Cerebellar cortex (tissue), 1 donor: ENCODE measurements at regions not wholly inside any gene's neighbourhood (a gene's known extent, or its start where the extent isn't known, plus 50 kb on each side); places are given as distances from the start of the nearest gene placed in this dataset.
"Not testable (repeated sequence)": the region's sequence is repeated elsewhere in the genome, so short reads cannot be mapped to it uniquely, and the experiment has no call there.

Source experiments
- DNase-seq: peaks from one replicate; pipeline ENCODE4 v3.0.0-alpha.2; 2015; ENCODE audit warnings: low spot score

DNA sequence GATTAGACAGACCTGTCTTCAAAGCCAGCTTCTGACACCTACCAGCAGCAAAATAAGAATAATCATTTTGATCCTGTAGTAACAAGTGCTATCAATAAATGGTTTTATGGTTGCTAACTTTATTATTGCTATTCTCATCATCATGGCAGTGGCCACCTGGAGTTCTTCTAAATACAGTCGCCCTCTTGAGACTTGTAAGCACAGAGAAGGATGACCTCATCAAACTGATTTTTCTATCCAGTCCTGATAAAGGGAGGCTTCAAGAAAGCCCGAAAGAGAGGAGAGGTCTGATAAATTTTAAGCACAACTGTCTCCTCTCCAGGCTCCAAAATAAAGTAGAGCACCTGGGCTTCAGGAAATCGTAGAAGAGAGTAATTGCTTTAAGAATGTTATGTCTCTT lies 286.4 kb downstream of the USP46 start:
- no peak for DNase-seq

DNA sequence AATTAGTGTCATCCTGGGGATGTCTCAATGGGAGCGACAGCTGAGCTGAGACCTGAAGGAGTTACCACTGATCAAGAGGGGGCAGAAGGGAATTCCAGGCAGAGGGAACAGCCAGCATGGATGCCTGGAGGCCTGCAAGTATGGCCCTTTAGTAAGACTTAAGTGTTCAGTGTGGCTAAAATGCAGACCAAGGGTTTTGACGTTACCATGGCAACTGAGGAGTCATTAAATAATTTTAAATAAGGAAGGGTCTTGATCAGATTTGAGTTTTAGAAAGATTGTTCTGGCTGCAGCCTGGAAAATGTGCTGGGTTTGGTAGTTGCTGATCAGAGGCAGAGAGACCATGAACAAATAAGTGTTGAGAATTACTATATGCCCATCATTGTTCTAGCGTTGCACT lies 285.5 kb downstream of the USP46 start:
- no peak for DNase-seq

DNA sequence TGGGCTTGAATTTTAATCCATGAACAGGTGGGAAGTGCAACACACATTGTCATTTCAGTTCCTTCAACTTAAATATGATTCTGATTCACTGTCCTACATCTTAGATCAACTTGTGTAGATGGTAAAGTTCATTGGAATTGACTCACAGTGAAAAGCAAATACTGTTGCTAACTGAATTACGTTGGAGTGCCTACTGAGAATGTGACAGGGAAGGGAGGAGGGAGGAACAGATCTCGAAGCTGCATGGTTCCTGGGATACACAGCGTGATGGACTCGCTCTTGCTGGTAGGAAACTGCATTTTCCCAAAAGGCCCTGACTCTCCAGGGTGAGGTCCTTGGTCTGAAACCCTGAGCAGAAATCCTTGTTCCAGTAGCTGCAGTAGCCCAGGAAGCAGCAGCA lies 284.2 kb downstream of the USP46 start:
- DNase-seq: peak; percentile 4

DNA sequence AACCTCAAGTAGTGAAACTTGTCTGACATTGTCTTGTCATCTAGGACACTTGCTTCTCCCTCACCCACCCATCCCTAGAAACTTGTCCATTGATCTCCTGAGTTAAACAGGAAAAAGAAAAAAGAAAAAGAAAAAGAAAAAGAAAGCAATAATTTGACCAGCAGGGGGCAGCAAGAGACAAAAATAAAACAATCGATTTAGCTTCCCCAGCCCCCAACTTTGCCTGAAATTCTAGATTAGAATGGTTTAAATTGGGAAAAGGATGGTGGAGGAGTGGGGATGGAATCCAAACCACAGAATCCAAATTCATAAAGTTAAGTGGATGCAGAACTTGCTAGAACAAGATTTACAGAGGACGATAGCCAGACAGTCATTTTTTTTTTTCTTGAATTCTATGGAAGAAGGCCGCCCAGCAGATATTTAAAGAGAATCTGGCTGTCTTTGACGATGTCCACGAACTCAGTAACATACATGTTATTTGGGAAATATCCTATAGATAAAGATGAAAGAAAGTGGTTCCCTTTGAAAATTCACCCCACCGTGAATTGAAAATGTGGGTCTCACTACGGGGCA lies 282.9 kb downstream of the USP46 start:
- DNase-seq: peak; percentile 70

DNA sequence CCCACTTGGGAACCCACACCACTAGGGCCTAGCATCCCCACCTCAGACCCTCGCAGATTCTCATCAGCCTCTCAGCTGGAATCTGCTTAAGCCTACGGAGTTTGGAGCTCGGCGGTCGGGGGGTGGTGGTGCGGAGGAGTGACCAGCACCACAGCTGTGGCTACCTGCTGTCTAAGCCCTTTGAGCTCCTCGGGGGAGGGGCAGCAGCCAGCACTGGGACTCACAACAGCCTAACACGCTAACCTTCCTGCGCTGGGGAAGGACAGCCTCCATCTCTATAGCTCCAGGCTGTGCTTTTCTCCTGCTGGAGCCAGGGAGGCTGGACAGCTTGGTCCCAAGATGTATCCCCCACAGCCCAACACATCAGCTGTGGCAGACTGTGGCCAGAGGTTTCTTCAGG lies 281.5 kb downstream of the USP46 start:
- DNase-seq: no peak

DNA sequence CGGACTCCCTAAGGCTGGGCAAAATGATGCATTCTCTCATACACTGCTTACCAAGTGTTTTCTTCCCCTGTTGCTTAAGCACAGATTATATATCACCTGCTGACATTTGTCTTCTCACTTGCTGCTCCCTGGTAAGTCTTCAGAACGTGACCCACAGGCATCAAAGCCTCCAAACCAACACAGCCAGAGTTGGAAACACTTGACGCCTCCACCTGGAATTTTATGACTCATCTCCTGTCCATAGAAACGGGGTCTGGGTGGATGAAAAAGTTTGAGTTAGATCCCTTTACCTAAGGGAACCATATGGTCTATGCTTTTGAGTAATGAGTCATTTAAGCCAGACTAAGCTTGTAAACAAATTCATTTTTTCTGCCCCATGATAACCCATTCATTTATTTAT lies 251.6 kb downstream of the USP46 start:
- DNase-seq: no peak

DNA sequence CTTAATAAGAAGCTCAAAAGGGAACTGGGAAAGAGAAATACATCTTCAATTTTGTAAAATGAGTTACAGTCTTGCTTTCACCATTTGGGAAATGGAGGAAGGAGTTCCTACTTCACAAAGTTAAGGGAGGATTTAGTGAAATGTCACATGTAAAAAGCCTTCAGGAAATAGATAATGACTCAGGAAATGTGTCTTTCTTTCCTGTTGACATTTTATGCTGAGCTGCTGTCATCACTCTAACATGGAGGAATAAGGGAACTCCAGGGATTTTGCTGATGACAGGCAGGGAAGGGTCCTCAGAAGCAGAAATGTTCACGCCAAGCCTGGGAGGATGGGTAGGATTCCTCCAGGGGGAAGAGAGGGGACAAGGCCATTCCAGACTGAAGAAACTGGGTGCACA lies 251.1 kb downstream of the USP46 start:
- no peak for DNase-seq

DNA sequence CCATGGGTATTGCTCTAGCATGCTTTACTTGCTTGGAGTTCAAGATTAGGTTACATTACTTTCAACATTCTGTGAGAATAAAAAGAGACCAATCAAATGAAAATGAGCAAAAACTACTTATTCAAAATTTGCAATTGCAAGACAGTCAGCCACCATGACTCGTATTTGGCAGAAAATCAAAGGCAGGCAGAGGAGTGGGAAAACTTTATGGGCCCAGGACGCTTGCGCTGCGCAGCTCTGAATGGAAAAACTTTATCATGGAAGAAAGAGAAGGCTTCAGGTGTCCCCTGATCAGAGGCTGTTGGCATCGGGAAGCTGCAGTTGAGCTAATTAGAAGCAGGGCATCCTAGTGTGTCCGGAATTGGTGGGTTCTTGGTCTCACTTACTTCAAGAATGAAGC lies 250.6 kb downstream of the USP46 start:
- DNase-seq: no peak

DNA sequence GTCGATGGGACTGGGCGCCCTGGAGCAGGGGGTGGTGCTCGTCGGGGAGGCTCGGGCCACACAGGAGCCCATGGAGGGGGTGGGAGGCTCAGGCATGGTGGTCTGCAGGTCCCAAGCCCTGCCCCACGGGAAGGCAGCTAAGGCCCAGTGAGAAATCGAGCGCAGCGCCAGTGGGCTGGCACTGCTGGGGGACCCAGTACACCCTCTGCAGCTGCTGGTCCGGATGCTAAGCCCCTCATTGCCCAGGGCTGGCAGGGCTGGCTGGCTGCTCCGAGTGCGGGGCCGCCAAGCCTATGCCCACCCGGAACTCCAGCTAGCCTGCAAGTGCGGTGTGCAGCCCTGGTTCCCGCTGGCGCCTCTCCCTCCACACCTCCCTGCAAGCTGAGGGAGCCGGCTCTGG lies 249.3 kb downstream of the USP46 start:
- not testable (repeated sequence) for DNase-seq

DNA sequence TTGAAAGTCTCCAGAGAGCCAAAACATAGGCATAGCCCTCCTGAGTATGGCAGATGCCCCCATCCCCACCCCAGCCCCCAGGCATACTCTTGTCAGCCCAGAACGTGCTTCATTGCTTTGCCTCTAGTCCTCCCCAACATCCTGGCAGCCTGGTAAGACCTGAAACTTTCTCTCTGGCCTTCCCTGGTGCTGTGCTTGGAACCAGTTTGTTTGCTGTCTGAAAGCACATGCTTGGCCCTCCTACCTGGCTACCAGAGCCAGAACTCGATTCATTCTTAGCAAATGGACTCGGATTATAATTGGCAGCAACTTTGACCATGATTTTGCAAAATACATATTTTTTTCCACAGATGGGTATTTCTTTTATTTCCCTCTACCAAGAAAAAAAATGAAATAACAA lies 248.1 kb downstream of the USP46 start:
- no peak for DNase-seq

DNA sequence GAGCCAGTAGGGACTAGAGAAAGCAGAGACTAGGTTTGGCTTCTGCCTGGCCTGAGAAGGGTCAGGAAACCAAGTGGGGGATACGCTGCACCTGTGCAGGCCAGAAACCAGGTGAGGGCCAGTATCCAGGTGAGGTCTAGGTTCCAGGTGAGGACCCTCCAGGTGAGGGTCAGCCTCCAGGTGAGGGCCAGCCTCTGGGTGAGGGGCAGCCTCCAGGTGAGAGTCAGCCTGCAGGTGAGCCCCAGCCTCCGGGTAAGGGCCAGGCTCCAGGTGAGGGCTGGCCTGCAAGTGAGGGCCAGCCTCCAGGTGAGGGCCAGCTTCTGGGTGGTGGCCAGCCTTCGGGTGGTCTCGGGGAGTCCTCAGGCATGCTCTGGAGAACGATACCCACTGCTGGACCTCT lies 238.8 kb downstream of the USP46 start:
- no peak for DNase-seq

DNA sequence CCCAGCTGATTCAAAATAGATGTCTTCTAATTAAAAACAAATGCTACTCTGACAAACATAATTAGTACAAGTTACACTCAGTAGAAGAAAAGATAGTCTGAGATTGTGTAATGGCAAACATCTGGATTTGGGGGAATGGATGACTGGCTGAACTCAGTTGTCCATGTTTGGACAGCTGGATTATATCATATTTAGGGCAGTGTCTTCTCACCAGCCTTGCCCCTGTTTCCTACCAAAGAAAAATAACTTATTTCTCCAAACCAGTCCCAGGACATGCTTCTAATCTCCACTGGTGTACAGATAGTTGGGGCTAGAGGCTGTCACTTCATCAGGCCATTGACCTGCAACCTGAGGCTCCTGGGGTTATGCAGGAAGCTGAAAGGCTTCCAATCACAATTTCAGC lies 237.3 kb downstream of the USP46 start:
- DNase-seq: no peak

DNA sequence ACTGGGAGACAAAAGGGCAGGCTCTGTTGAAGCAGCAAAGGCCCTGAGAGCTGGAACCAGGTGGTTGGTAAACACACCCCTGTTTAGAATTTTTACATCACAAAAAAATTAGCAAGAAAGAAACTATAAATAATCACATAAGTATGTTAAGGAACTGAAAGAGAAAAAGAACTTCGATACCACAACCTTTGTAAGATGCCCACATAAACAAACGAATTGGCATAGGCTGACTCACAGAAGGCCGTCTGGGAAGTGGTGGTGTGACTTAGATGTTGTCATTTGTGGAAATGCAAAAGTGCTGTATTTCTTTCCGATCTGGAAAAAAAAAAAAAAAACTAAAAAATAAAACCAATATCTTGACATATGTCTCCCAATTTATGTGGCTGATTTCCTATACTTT lies 235.1 kb downstream of the USP46 start:
- no peak for DNase-seq

DNA sequence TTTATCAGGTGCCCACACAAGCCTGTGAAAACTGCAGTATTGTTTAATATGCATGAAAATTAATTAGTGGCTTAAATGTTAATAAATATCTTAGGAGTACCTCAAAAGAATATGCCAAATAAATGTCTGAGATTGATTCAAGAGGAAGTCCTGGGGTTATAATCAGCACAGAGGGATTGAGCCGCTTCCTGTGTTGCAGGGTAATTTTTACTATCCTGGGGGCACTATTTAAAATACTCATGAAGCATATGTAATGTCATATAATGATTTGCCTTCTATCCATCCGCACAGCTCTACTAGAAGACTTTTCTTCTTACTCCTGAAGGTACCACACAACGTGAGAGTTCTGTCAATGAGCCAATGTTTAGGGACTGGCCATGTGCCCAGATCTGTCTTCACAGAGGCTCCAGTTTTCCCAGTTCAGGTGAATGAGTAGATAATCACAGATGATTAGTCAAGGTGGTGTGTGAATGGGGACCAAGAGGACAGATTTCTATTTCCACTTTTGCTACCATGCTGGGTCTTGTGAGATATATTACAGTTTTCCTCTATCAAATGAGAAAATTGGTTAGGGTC lies 233.3 kb downstream of the USP46 start:
- no peak for DNase-seq

DNA sequence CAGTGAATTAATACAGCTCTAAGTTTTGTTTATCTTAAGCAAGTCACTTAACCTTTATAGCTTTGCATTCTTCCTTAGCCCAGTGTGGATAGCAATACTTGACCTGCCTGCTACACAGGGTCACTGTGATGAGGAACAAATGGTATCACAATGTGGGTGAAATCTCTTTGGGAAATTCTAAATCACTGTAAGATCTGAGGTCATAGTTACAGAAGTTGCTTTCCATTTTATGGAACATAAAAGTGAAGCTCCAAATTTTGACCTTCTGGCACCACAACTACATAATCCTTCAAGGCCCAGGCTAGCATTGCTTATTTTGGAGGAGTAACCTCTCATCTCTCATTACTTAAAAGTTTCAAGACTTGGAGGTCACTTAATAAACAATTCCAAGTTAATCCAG lies 227.7 kb downstream of the USP46 start:
- DNase-seq: no peak

DNA sequence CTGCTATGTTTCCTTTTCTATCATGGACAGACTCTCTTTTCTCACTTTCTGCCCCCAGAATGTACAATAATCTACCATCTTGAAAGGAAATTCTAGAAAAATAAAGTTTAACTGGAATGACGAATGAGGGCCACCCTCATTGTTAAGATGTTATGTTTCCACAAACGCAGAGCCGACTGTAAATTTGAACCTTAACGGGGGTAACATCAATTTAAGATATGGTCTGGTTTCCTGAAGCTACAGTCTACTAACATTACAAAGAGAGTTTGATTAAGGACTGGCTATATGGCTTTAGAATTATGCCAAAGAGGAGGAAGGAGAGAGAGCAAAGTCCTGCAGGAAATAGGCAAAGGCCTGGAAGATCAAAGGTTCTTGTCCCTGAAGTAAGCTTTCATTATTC lies 227.2 kb downstream of the USP46 start:
- no peak for DNase-seq

DNA sequence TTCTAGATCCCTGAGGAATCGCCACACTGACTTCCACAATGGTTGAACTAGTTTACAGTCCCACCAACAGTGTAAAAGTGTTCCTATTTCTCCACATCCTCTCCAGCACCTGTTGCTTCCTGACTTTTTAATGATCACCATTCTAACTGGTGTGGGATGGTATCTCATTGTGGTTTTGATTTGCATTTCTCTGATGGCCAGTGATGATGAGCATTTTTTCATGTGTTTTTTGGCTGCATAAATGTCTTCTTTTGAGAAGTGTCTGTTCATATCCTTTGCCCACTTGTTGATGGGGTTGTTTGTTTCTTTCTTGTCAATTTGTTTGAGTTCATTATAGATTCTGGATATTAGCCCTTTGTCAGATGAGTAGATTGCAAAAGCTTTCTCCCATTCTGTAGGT lies 216.6 kb downstream of the USP46 start:
- DNase-seq: not testable (repeated sequence)

DNA sequence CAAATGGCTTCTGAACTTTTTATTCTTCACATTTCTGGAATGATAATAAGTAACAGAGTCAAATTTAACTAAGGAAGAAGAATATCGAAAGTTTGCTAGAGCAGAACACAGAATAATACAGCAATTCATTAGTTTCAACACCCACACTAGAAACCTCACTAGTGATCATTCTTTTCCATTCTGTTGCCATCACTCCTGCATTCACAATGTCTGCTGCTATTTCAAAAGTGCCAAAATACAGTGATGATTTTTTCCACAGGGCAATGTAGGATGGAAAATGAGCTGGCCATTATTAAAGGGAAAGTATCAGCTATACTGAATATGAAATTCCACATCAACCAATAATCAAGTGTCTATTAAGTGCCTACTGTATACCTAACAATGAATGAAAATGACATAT lies 186.7 kb downstream of the USP46 start:
- no peak for DNase-seq

DNA sequence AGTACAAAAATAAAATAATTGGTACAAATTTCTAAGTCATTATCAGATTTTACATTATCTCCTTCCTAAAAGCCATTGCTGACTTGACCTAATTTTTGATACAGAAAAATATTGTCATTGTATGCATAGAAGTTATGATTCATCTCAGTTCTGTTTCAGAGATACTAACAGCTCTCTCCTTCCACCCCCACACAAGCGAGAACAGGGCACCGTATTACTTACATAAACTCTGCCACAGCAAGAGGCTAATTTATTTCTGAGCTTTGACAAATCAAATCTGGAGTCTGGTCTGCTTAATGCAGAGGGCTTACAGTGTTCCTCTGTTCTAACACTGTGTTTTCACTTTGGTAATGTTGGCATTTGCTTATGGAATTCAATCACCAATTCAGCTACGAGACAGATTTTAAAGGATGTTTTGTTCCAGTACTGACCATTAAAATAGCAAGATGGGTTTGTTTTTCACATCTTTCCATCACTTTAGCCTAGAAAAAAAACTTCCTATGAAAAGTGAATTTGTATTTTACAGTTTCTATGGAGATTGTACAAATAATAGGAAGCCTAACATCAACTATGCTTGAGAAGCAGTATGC lies 181.8 kb downstream of the USP46 start:
- DNase-seq: no peak

DNA sequence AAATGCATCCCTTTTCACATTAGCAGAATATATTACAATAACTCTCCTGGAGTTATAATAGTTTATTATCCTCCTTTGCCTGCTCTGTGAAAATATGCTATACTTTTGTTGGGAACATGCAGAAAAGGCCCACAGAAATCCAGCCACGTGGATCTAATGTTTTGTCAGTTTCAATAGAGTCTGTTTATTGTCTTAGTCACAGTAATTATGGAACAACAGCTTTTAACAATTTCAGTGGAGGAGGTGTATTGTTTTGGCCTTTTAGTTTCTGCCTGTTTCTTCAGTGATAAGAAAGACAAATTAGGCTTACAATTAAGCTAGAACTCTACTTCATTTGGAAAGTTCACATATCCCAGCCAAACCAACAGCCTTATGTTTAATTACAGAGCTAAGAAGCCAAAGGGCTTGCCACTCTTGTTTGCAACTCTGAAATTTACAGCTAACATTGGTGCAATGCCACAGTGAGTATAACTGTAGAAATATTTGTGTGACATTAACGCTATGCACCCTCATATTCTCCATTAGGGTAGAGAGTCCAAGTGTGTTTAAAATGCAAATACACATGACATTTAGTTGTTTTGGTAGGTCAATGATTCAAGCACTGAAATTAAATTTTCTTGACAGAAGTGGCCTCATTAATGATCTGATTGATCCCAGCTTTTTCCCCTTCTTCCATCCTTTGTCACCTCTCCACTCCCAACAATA lies 175.8 kb downstream of the USP46 start:
- DNase-seq: no peak

DNA sequence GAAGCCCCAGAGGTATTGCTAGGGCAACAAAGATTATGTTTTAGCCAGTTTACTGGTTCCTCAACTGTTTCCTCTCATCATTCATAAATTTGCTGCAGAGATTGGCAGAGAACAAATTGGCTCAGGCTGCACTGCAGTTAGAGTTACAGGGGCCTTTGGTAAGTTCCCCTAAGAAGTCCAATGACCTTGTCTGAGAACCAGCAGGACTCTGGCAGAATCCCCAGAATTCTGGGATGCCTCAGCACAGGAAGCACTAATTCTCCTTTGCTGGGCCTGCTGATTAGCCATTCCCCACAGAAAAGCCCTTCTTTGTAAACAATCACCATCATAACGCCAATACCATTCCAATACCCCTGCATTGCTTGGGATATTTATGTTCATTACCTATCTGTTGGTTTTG lies 151.3 kb downstream of the USP46 start:
- peak; percentile 37 for DNase-seq

DNA sequence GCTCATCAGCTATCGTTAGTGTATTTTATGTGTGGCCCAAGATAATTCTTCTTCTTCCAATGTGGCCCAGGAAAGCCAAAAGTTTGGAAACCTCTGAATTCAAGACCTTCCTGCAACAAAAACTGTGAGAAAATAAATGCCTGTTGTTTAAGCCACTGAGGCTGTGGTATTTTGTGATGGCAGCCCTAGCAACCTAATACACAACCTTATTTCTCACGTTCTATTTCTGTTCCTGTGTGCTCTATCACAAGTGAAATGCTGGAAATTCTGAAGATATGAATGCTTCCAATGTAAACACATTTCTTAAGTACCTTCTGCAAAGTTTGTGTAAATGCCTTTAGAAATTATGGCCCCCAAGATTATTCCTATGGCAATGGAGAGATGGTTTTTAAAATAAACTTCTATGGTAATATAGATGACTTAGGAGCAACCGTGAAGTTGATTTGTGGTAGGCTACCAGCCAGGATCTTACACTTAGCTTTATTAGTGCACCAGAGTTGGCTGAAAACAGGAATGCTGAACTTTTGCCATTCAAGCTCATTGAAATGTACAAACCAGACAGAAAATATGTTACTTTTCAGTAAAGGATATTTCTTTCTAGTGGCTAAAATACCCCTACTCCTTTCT lies 148.0 kb downstream of the USP46 start:
- DNase-seq: no peak

DNA sequence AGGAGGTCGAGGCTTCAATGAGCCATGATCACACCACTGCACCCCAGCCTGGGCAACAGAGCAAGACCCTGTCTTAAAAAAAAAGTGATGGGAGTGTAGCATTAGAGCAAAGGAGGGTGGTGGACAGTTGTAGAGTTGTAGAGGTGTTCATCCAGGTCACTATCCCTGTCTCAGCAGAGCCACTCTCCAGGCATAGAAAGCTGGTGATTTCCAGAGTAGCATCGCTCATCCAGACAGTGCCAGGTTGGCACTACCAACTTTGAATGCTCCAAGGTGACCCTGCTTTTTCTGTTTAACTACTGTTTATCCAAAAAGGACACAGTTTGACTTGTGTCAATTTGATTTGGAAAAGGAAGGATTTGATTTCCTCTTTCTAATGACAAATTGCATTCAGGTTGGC lies 147.3 kb downstream of the USP46 start:
- DNase-seq: no peak
